HL-60 (cell line): ENCODE measurements at regions not wholly inside any gene's neighbourhood (a gene's known extent, or its start where the extent isn't known, plus 50 kb on each side); places are given as distances from the start of the nearest gene placed in this dataset.

Experiments used
- DNase-seq, 2 experiments: peaks; one replicate each; pipeline ENCODE4 v3.0.0-alpha.2; 2010 to 2020; ENCODE audit warnings: low read depth in 1 of 2, low spot score in 1 of 2
- H3K27ac ChIP-seq: fragments of 250-450 bp; sonication (Bioruptor Pico); replicated peaks from 2 replicates; pipeline ENCODE4 v1.5.1; 2020; ENCODE audit warnings: mild to moderate bottlenecking, moderate library complexity
- H3K27me3 ChIP-seq: fragments of 250-450 bp; sonication (Bioruptor Pico); 2 replicates; pipeline ENCODE4 v1.5.1; 2021; ENCODE audit warnings: mild to moderate bottlenecking, moderate library complexity; ENCODE audit not compliant: insufficient read depth, poor library complexity, severe bottlenecking
- H3K4me3 ChIP-seq: replicated peaks from 2 replicates; pipeline ENCODE4 v1.5.1; 2011; ENCODE audit warnings: mild to moderate bottlenecking, control low read depth, low read length; ENCODE audit not compliant: insufficient read depth
- GABPA ChIP-seq: IDR thresholded peaks from 2 replicates; pipeline ENCODE4 v1.6.1; 2012; ENCODE audit warnings: low read depth
- POLR2AphosphoS5 ChIP-seq: IDR thresholded peaks from 2 replicates; pipeline ENCODE4 v1.6.1; 2012; ENCODE audit warnings: low read depth
- SPI1 ChIP-seq: IDR thresholded peaks from 2 replicates; pipeline ENCODE4 v1.6.1; 2012; ENCODE audit warnings: low read depth, mild to moderate bottlenecking, borderline replicate concordance
- TF ChIP-seq, protein P1 (sequence below): IDR thresholded peaks from one replicate; pipeline ENCODE4 v1.5.1; 2011; ENCODE audit warnings: low read length, control low read depth, inconsistent platforms; ENCODE audit not compliant: insufficient read depth
- TF ChIP-seq, protein P2 (sequence below): IDR thresholded peaks from 2 replicates; pipeline ENCODE4 v1.6.1; 2012; ENCODE audit warnings: low read depth; ENCODE audit not compliant: insufficient replicate concordance

DNA sequence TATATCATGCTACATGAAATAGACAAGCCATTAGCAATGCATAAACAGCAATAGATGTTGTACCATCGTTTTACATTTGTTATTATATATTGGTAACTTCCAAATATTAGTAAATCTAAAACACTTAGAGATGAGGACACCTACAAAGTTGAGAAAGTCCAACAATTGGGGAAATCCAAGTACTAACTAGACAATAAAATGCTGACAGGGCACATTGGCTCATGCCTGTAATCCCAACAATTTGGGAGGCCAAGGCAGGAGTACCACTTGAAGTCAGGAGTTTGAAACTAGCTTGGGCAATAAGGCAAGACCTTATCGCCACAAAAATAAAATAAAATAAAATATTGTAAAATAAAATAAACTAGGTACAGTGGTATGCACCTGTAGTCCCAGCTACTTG, 1023.1 kb downstream of the SUCLG1 start:
- H3K27ac ChIP-seq = no peak overlapping the region
- DNase-seq = no peak
- no peaks in the 10 kb centered on the region for H3K27me3 ChIP-seq
- H3K4me3 ChIP-seq = no peak overlapping the region
- TF ChIP-seq, protein P1, sequence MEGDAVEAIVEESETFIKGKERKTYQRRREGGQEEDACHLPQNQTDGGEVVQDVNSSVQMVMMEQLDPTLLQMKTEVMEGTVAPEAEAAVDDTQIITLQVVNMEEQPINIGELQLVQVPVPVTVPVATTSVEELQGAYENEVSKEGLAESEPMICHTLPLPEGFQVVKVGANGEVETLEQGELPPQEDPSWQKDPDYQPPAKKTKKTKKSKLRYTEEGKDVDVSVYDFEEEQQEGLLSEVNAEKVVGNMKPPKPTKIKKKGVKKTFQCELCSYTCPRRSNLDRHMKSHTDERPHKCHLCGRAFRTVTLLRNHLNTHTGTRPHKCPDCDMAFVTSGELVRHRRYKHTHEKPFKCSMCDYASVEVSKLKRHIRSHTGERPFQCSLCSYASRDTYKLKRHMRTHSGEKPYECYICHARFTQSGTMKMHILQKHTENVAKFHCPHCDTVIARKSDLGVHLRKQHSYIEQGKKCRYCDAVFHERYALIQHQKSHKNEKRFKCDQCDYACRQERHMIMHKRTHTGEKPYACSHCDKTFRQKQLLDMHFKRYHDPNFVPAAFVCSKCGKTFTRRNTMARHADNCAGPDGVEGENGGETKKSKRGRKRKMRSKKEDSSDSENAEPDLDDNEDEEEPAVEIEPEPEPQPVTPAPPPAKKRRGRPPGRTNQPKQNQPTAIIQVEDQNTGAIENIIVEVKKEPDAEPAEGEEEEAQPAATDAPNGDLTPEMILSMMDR = no peak
- TF ChIP-seq GABPA (no peak), POLR2AphosphoS5 (no peak), SPI1 (no peak)
- TF ChIP-seq, protein P2, sequence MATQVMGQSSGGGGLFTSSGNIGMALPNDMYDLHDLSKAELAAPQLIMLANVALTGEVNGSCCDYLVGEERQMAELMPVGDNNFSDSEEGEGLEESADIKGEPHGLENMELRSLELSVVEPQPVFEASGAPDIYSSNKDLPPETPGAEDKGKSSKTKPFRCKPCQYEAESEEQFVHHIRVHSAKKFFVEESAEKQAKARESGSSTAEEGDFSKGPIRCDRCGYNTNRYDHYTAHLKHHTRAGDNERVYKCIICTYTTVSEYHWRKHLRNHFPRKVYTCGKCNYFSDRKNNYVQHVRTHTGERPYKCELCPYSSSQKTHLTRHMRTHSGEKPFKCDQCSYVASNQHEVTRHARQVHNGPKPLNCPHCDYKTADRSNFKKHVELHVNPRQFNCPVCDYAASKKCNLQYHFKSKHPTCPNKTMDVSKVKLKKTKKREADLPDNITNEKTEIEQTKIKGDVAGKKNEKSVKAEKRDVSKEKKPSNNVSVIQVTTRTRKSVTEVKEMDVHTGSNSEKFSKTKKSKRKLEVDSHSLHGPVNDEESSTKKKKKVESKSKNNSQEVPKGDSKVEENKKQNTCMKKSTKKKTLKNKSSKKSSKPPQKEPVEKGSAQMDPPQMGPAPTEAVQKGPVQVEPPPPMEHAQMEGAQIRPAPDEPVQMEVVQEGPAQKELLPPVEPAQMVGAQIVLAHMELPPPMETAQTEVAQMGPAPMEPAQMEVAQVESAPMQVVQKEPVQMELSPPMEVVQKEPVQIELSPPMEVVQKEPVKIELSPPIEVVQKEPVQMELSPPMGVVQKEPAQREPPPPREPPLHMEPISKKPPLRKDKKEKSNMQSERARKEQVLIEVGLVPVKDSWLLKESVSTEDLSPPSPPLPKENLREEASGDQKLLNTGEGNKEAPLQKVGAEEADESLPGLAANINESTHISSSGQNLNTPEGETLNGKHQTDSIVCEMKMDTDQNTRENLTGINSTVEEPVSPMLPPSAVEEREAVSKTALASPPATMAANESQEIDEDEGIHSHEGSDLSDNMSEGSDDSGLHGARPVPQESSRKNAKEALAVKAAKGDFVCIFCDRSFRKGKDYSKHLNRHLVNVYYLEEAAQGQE = no peak

DNA sequence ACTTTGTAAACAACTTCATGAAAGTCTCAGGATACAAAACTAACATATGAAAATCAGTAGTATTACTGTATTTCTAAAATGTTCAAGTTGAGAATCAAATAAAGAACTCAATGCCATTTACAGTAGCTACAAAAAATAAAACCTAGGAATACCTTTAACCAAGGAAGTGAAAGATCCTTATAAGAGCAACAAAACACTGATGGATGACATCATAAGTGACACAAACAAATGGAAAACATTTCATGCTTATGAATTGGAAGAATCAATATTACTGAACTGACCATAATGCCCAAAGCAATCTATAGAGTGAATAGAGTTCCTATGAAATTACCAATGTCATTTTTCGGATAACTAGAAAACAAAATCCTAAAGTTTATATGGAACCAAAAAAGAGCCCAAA, 1038.1 kb downstream of the SUCLG1 start:
- Histone ChIP-seq H3K4me3 (no peak overlapping the region), H3K27me3 (no peaks in the 10 kb centered on the region), H3K27ac (no peak overlapping the region)
- TF ChIP-seq, protein P1 = no peak
- TF ChIP-seq, protein P2 = no peak
- TF ChIP-seq SPI1 (no peak), POLR2AphosphoS5 (no peak), GABPA (no peak)
- no peak for DNase-seq

DNA sequence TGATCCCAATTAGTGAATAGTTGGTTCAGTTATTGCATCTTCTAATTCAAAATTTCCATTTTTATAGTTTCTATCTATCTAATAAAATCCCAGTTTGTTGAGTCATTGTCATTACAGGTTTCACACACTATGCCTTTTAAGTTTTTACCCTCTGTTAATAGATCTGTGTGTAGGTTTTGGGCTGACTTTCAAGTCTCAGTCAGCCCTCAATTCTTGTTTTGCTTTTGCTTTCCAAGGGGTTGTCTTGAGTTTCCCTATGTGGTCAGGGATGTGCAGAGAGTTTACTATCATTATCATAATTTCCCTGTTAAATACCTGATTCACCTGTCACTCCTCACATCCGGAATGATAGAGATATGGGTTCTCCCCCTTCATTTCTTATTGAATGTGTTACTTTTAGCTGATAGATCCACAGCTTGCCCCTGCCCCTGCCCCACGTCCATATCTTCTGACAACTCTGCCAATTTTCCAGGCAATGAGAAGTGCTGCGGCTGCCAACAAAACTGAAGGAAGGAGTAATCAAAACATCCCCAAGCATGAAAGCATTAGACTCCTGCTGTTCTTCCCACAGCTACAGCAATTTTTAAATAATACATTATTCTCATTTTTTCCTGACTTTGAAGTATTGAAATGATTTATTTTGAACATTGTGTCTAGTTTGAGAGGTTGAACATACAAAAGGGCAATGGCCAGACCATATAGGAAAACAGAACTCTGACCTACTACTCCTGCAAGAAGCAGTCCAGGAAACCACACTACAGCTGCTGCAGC, 1064.8 kb downstream of the SUCLG1 start:
- no peak for DNase-seq
- Histone ChIP-seq H3K4me3 (no peak overlapping the region), H3K27ac (no peak overlapping the region), H3K27me3 (no peaks in the 10 kb centered on the region)
- TF ChIP-seq, protein P2 = no peak
- no peak for TF ChIP-seq SPI1
- no peak for TF ChIP-seq GABPA
- TF ChIP-seq, protein P1 = no peak
- no peak for TF ChIP-seq POLR2AphosphoS5
